HG02642 (cell line): ENCODE measurements at regions not wholly inside any gene's neighbourhood (a gene's known extent, or its start where the extent isn't known, plus 50 kb on each side); places are given as distances from the start of the nearest gene placed in this dataset.

ENCODE experiments used
- ATAC-seq: cut with Tn5 transposase; IDR thresholded peaks from one replicate; pipeline ENCODE4 v1.9.1; 2021; ENCODE audit warnings: mild to moderate bottlenecking; ENCODE audit not compliant: unreplicated experiment, poor library complexity

DNA sequence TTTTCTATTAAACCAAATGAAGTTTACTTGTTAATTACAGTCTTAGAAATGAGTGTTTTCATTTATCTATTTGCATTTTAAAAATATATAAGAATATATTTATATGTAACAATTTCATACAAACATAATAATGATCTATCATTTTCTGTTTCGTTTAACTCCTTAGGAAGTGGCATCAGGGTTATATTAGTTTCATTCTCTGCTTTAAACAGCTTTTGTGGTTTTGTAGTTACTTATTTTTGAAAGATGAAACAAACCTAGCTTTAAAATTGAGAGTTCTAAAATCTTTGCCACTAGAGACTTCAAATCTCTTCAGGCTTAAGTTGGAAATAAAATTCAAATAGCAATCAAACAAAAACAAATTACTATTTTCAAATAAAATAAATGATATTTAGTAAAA lies 2110.6 kb downstream of the MRPL39 start:
- peak; percentile 85 for ATAC-seq

DNA sequence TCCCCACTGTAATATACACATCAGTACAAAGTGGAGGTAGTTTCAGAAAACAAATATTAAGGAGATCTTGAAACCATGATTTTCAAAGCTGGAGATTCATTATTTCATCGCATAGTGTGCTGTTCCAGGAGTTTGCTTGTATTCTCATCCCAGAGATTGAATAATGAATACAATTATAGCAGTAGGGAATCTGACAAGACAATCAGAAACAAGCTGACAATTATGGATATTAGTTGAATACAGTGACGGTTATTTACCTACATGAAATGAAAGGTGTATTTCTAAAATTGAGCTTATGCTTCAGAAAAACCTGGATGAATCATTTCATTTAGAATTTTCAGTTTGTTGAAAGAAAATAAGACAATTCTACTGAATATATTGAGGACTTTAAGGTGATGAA lies 2119.0 kb downstream of the MRPL39 start:
- no peak for ATAC-seq

DNA sequence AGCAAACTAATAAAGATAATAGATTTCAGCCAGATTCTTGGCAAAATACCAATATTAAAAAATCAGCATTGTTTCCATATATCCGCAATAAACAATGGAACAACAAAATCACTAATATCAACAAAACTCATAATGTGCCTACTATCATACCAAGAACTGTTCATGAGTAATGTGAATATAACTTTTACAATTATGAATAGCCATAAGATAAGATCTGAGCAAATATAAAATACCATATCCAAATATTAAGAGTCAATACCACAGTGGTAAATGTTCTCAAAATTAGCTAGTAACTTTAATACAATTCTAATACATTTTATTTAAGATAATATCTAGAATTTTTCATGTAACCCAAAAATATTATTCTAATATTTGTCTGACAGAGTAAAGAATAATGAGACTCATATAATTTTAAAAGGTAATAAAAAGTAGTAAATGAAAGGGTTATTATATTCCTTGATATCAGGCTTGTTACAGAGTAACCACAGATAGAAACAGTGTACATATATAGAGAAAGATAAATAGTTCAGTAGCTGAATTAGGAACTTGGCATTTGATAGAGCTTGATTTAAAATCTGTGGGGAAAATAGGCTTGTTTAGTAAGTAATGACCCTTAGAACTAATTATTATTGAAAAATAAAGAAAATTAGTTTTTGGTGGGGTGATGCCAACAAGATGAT lies 2126.6 kb downstream of the MRPL39 start:
- no peak for ATAC-seq

DNA sequence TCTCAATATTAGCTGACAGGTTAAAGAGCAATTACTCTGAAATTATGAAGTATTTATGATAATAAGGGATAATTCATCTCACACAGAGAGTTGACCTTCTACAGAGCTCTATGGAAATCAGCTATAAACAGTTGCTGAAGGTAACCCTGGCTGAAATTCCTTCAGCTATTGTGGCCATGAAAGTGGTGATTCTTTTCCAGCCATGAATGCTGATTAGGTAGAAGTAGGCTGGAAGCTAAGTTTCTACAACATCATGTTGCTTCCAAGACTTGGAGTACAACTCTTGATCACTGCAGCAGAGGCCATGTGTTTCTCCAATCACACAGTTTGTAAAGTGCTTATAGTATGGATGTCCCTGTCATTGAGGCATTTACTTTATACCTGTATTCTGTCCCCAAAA lies 2128.9 kb downstream of the MRPL39 start:
- ATAC-seq, result no peak

DNA sequence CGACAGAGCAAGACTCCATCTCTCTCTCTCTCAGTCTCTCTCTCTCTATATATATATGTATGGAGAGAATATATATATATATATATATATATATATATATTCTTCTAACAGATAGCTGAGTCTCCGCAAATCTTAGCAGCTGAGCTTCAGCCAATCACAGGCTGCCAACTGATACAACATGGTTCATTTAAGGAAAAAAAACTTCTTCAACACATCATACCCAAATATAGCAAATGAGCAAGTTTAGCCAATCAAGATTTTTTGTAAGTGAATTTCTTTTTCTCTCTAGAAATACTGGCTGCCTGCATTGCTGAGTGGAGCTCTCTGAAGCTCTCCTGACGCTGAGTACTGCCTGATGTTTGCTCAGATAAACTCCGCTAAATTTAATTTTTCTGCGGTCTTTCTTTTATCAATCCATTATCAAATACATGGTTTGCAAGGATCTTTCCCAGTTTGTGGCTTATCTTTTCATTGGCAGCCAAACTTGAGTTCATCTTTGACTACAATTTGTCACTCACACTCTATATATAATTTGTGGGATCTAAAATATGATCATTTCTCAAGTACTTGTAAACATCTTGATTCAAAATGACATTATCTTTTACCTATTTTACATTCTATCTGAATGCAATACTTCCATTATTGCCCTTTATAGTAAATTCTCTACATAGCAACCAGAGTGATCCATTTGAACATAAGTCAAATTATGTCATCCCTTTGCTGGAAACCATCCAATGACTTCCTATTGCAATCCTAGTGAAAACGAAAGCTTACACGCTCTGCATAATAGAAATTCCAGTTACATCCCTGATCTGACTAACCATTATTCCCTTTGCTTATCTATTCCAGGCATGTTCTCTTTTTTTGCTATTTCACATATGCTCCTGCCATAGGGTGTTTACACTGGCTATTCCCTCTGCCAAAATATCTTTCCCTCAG lies 2131.7 kb downstream of the MRPL39 start:
- no peak for ATAC-seq

DNA sequence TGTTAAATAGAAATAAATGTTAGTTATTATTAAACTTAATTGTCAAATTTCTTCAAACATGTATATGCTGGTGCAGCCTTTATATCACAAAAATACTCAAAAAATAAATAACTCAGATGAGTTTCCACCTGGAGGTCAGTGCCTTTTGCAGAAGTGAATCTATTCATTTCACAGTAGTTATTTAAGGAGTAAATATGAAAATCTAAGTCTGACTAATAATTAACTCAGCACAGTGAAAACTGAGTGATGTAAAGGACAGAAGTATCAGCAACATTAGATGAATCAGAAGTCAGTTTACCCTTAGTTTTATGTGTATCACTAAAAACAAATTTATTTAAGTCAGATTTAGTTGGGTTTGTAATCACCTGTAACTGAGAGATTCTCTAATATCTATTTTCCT lies 2135.4 kb downstream of the MRPL39 start:
- peak; percentile 94 for ATAC-seq

DNA sequence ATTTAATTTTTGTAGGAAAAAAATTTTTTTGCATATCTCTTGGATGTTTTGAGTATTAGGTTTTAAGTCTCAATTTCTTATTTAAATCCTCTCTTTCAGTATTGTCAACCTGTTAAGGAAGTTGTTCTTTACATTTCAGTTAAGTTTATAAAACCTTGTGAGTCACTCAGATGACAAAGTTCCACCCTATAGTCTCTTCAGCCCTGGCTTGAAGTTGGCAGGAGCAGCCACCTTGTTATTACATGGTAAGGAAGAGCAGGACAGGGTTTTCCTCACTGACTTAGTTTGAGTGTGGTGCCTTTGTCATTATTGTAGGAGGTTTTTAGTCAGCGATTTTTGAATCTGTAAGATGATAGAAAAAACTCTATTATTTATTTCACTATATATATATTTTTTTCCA lies 2143.9 kb downstream of the MRPL39 start:
- ATAC-seq, result no peak

DNA sequence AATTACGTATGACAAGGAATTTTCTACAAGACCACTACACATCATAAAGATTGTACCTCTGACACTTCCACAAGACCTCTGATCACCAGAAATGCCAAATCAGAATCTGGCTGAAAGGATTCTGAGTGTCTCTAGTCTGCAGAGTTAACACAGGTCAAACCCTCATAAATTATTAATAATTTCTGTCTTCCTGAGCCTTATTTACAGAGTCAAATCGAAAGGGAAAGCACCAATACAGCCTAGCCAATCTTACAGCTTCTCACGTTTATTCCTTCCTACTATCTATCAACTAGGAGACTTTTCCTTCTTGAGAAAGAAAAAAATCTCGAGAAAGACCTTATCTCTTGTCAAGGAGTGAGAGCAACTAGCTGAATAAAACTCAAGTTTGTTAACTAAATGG lies 2151.6 kb downstream of the MRPL39 start:
- peak; percentile 79 for ATAC-seq

DNA sequence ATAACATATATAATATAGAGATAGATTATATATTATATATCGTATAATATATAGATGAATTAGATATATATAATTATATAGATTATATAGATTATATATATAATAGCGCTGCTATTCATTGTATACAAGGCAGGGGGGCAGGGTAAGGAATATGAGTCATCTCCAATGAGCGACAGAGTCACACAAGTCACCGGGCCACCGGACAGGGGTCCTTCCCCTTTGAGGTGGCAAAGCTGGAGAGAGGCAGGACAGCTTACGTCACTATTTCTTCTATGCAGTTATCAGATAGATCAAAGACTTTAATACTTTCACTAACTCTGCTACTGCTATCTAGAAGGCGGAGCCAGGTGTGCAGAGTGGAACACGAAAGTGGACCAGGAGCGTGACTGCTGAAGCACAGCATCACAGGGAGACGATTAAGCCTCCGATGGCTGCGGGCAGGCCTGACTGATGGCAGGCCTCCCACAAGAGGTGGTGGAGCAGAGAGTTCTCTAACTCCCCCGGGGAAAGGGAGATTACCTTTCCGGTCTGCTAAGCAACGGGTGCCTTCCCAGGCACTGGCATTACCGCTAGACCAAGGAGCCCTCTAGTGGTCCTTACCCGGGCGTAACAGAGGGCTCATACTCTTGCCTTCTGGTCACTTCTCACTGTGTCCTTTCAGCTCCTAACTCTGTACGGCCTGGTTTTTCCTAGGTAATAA lies 2154.7 kb downstream of the MRPL39 start:
- peak; percentile 73 for ATAC-seq

DNA sequence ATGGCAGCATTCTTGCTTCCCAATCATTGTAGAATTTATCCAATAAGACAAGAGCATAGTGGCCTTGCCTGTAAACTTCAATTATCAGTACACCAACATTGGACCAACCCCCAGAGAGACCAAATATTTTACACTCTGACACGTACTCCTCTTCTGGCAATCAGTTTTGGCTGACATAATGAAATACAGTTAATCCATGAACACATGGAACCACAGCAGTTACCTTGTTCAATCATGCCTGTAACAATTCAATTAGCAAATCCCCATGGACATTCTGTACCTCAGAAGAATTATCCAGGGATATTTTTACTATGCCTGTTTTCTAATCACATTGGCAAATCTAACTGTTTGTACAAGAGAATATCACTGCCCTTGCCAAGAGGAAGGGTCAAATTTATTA lies 2162.0 kb downstream of the MRPL39 start:
- ATAC-seq, result no peak

DNA sequence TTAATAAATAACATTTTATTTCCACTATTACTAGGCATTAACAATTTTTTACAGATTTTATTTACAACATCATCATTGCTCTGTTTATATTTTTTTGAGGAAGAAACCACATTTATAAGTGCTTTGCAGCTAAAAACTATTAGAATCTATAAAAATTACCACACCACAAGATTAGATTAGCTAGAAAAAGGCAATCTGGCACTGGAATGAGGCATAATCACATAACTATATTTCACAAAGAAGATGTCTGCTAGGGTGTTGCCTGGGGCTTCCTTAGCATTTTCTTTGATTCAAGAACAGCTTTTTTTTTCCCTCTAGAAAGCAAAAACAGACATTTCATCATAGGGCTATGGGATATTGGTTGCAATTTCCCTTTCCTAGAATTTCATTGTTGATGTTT lies 2169.2 kb downstream of the MRPL39 start:
- no peak for ATAC-seq

DNA sequence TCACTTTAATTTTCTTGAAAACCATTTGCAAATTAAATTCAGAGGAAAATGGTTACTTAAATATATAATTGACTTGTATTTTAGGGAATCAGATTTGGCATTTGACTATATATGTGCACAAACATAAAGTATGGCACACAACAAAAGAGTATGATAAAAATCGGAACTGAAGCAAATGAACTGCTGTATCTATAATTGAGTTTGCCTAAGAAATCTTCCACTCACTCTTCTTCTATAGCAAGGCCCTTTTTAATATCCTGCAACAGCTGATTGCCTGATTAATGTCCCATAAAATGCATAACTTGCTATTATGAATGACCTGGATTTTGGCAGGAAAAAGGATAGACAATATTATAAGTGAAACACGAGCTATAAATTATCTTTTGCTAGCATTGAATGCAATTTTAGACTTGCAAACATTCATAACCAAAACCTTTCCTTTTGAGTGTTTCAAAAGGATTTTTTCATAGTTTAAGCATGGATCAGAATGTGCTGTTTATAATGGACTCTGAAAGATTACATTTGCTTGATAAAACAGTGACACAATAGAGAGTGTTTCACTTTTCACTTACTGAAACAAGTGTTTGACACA lies 2204.3 kb downstream of the MRPL39 start:
- ATAC-seq, result no peak

DNA sequence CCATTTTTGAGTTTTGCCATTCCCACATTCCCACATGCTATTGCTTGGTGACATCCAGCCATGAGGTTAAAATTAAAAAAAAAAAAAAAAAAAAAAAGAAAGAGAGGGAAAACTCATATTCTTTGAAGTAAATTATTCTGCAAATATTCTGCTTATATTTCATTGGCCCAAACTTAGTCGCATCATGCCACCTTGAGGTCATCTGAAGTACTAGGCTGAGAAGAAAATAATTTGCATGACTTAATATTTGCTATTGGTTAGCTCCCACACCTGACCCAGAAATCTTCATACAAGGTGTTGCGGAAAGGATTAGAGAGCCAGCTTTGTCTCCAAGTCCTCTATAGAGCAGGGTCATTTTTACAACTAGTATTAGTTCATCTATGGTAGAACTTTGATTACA lies 2206.0 kb downstream of the MRPL39 start:
- no peak for ATAC-seq

DNA sequence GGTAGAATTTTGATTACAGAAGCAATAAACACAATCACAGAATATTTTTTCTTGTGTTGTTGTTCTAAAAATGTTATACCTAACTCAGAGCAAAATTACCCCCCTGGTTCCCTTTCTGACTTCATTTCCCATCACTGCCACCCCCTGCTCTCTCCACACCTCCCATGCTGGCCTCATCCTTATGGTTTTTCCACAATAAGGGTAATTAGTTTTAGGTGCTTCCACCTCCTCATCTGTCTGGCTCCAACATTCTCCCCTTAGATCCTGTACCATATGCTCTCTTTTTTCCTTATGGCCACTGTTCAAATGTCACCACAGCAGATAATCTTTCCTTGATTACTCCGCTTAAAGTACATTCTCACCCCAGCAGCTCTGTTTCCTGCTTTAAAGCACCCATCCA lies 2208.6 kb downstream of the MRPL39 start:
- ATAC-seq, result no peak

DNA sequence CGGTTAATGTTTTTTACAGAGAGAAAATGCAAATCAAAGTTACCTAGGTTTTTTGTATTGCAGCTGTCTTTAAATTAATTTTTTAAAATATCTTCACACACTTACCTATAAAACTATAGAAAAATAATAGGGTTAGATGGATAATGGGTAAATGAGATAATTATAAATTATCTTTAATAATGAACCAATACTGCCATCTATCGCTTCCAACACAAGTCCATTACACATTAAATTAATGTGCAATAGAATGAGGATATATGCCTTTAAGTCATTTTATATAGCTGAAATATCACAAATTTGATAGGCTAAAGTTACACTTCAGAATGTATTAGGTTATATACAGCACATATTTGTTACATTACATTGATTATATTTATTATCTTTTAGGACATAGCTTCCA lies 2212.8 kb downstream of the MRPL39 start:
- no peak for ATAC-seq

DNA sequence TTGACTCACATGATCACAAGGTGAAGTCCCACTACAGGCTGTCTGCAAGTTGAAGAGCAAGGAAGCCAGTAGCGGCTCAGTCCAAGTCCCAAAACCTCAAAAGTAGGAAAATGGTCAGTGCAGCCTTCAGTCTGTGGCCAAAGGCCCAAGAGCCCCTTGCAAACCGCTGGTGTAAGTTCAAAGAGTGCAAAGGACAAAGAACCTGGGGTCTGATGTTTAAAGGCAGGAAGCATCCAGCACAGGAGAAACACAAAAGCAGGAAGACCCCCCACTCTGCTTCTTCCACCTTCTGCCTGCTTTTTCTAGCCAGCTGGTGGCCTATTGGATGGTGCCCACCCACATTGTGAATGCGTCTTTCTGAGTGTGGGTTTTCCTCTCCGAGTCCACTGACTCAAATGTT lies 2222.6 kb downstream of the MRPL39 start:
- ATAC-seq, result no peak

DNA sequence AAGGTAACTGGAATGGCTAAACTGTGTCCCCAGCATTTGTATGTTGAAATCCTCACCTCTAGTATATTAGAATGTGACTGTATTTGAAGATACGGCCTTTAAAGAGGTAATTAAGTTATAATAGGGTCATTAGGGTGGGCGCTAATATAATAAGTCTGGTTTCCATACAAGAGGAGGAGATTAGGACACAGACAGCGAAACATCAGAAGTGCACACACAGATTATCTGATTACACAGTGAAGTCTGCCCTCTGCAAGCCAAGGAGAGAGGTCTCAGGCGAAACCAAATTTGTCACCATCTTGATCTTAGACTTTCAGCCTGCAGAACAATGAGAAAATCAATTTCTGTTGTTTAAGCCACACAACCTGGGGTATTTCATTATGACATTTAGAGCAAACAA lies 2233.1 kb downstream of the MRPL39 start:
- no peak for ATAC-seq

DNA sequence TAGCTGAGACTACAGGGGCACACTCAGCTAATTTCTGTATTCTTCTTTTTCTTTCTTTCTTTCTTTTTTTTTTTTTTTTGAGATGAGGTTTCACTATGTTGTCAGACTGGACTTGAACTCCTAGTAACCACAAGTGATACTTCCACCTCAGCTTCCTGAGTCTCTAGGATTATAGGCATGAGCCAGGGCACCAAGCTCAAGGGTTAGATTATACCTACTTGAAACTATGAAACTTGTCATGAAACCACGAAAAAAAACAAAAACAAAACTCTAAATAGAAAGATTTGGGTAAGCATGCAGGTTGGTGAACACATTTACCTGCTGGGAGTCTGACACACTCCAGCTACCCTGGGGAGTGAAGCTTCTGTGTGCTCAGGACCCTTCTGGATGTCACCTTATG lies 2250.4 kb downstream of the MRPL39 start:
- no peak for ATAC-seq

DNA sequence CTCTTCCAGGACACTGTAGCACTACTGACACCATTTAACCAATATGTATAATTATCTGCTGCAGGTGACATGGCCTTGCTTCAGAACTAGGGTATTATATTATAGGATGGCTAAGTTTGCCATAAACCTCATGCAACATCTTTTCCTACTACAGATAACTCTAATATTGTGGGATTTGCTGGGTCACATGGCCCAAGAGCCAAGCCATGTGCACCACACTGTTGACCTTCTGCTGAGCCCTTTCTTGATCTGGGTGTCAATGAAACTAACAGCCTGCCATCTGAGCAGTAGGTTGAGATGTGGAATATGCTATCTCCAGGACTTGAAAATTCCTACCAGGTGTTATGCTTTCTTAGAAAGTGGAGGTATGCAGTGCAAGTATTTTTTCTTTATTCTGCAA lies 2291.1 kb downstream of the MRPL39 start:
- no peak for ATAC-seq

DNA sequence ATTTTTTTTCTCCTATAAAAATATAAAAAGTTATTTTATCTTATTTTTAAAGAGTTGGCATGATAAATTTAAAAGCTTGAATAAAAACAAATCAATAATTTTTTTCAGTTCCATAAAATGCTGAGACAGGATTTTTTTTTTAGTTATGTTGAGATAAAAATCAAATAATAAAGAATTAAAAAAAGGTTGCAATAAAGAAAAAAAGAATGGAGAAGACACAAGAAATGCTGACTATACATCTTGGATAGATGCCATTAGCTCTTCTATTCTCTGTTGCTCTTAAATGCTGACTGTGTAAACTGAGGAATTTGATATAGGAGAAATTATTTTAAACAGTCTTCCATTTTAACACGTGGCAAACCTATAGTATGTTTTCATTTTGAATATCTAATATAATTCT lies 2298.5 kb downstream of the MRPL39 start:
- ATAC-seq, result no peak

DNA sequence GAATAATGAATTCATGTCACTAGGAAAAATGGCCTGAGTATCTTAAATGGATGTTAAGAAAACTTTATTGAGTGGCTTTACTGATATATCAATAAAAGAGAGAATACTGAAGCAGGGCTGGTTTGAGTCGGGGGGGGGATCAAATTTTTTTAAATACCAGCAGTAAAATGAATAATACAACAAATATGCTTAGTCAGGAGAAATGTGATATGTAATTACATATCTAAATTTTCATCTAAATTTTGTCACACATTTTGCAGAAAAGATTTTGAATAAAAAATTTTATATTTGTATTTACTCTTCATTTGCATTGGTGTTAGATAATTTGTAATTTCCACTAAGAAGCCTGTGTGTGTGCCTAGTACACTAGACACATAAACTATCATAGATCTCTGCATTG lies 2300.2 kb downstream of the MRPL39 start:
- no peak for ATAC-seq
